ENCODE measurements at regions not wholly inside any gene's neighbourhood (a gene's known extent, or its start where the extent isn't known, plus 50 kb on each side); places are given as distances from the start of the nearest gene placed in this dataset.
"Not testable (repeated sequence)": the region's sequence is repeated elsewhere in the genome, so short reads cannot be mapped to it uniquely, and the experiment has no call there.

DNA sequence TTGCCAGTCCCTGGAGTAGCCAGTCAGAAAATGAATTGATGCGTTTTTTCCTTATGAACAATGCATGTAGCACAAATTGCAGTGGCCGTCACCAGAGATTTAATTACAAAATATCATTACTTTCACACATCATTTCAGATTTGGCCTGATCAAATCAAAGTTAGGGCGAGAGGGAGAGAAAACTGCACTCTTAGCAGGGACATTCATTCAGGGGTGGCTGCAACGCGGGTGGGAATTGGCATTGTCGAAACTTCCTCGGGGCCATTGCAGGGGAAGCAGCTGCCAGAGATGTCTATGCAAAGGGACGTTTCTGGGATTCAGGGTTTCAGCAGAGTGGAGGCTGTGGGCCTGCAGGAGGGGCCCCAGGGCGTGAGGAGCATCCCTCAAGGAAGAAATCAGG, 76.5 kb upstream of the TOP1 start:
- TF ChIP-seq, protein P1, sequence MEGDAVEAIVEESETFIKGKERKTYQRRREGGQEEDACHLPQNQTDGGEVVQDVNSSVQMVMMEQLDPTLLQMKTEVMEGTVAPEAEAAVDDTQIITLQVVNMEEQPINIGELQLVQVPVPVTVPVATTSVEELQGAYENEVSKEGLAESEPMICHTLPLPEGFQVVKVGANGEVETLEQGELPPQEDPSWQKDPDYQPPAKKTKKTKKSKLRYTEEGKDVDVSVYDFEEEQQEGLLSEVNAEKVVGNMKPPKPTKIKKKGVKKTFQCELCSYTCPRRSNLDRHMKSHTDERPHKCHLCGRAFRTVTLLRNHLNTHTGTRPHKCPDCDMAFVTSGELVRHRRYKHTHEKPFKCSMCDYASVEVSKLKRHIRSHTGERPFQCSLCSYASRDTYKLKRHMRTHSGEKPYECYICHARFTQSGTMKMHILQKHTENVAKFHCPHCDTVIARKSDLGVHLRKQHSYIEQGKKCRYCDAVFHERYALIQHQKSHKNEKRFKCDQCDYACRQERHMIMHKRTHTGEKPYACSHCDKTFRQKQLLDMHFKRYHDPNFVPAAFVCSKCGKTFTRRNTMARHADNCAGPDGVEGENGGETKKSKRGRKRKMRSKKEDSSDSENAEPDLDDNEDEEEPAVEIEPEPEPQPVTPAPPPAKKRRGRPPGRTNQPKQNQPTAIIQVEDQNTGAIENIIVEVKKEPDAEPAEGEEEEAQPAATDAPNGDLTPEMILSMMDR (IDR thresholded peaks at IDR 0.05; ENCODE audit: low read depth, low read length, missing control alignments) = no peak
- no peak for DNase-seq (ENCODE audit: low read depth)
- H3K4me3 ChIP-seq (ENCODE audit: low read depth, low read length) = no peak overlapping the region

DNA sequence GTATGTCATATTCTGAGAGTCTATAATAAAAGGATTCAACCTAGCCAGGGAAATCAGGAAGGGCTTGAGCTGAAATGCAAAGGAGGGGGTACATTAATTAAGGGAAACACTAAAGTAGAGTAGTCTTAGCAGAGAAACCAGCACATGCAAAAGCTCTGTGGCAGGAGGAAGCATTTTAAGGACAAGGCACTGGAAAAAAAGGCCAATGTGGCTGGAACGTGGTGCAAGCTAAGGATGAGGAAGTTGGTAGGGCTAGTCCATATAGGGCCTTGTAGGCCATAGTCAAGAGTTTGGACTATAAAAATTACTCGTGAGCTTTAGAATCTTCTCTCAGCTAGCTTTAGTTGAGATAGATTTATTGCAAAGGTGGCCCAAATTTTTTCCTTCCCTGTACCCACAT, 75.2 kb upstream of the TOP1 start:
- DNase-seq (ENCODE audit: low read depth) = no peak
- TF ChIP-seq, protein P1 (IDR thresholded peaks at IDR 0.05; ENCODE audit: low read depth, low read length, missing control alignments) = no peak
- no peak overlapping the region for H3K4me3 ChIP-seq (ENCODE audit: low read depth, low read length)

DNA sequence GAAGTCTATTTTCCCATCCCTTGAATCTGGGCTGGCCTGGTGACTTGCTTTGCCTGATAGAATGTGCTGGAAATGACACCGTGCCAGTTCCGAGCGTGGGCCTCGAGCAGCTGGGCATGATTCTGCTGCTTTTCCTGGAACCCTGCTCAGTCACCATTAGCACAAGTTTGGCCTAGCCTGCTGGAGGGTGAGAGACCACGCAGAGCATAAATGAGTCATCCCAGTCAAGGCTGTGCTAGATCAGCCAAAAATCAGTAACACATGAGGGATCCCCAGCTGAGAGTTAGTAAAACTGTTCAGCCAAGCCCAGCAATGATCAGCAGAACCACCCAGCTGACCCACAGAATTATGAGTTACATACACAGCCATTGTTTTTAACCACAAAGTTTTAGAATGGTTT, 74.8 kb upstream of the TOP1 start:
- H3K4me3 ChIP-seq (ENCODE audit: low read depth, low read length) = no peak overlapping the region
- TF ChIP-seq, protein P1 (IDR thresholded peaks at IDR 0.05; ENCODE audit: low read depth, low read length, missing control alignments) = no peak
- DNase-seq (ENCODE audit: low read depth) = no peak

DNA sequence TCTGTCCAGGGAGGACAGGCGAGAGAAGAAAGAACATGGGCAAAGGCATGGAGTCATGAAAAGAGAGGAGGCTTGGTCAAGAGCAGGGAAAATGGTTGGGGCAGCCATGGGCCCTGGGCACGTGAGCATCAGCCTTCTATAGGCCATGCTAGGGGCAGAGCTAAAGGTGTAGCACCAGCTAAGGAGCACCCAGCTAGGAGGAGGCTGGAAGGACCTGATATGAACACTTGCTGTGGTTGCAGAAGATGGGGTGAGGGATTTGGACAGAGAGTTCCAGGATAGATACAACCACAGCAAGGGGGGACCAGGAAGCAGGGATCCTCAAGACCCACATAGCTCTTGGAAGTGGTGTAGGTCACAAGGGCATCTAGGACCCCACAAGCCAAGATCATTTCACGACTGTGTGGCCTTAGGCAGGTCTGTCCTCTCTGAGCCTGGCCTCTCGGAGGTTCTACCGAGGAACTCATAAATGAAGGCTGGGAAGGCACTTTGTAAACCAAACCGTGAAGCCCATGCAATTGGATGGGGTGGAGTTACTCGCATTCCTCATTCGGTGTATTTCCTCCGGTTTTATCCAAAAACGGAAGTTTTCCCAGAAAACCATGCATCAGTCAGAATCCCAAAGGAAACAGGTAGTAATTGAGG, 74.0 kb upstream of the TOP1 start:
- no peak for DNase-seq (ENCODE audit: low read depth)
- TF ChIP-seq, protein P1 (IDR thresholded peaks at IDR 0.05; ENCODE audit: low read depth, low read length, missing control alignments) = no peak
- no peak overlapping the region for H3K4me3 ChIP-seq (ENCODE audit: low read depth, low read length)

DNA sequence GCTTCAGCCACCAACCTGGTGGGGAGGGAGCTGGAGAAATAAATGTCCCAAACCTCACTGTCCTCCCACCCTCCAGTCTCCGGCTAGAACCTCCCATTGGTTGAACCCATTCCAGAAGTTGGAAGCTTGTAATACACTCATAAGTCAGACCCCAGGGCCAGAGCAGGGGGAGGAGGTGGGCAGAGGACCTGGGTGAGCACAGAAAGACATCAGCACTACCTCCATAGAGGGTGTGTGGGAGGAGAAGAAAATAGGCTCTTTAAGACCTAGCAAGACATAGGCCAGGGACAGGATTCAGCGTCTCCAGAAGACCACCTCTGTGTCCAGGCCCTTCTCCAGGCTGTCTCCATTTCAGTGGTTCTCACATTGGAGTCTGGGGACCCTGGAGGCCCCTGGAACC, 73.3 kb upstream of the TOP1 start:
- no peak overlapping the region for H3K4me3 ChIP-seq (ENCODE audit: low read depth, low read length)
- DNase-seq (ENCODE audit: low read depth) = no peak
- TF ChIP-seq, protein P1 (IDR thresholded peaks at IDR 0.05; ENCODE audit: low read depth, low read length, missing control alignments) = no peak

DNA sequence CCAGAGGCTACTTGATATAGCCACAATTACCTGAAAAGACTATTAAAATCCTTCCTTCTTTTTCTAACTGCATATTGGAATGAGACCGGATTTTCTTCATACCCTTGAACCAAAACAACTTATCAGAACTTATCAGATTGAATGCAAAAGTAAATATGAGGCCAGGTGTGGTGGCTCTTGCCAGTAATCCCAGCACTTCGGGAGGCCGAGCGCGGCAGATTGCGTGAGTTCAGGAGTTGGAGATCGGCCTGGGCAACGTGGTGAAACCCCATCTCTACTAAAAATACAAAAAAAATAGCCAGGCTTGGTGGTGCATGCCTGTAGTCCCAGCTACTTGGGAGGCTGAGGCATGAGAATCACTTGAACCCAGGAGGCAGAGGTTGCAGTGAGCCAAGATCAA, 72.8 kb upstream of the TOP1 start:
- not testable (repeated sequence) for H3K4me3 ChIP-seq (ENCODE audit: low read depth, low read length); DNase-seq (ENCODE audit: low read depth)

DNA sequence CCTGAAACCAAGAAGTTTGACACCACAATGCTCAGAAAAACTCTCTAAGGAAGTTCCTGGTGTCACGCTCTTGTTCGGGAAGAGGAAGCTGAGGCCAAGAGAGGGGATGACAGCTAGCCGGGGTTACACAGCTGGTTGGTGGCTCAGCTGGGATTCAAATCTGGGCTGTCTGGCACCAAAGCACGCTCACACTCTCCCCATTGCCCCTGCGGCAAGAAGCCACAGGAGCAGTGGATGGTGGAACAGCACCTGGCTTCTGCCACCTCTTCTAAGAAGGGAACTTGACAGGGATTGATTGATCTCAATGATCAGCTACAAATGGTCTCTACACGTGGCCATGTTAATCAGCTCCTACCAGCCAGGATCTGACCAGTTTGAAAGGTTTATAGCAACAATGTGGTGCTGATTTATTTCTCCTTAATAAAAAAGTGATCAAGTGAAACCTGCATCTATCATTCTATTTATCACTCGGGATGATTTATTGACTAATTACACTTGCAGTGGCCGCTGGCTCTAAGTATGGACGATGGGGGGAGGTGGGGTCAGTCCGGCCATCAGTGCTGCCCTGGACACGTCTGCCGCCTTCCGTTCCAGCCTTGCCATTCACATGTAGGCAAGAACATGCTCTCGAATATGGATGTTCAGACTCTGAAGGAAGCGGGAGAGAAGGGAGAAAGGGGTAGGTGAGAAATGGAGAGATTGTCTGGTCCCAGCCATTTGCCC, 71.9 kb upstream of the TOP1 start:
- H3K4me3 ChIP-seq (ENCODE audit: low read depth, low read length) = no peak overlapping the region
- DNase-seq (ENCODE audit: low read depth) = no peak
- TF ChIP-seq, protein P1 (IDR thresholded peaks at IDR 0.05; ENCODE audit: low read depth, low read length, missing control alignments) = no peak
